ENCODE measurements at regions not wholly inside any gene's neighbourhood (a gene's known extent, or its start where the extent isn't known, plus 50 kb on each side); places are given as distances from the start of the nearest gene placed in this dataset.
"Not testable (repeated sequence)": the region's sequence is repeated elsewhere in the genome, so short reads cannot be mapped to it uniquely, and the experiment has no call there.

GRCh38 chr12:86389949-86390348 lies 133.8 kb upstream of the MGAT4C start:
- Histone ChIP-seq H3K27ac (ENCODE audit: control insufficient read depth, insufficient read depth, low read length) (no peak overlapping the region), H3K4me3 (ENCODE audit: control insufficient read depth in 2 of 3, extremely low read depth in 1 of 3, insufficient read depth in 2 of 3, low read depth in 1 of 3, low read length in 3 of 3) (no peak overlapping the region), H4K20me1 (ENCODE audit: control insufficient read depth, extremely low read depth, insufficient read depth, low read length) (no peaks in the 10 kb centered on the region), H3K4me1 (ENCODE audit: control insufficient read depth, extremely low read depth, insufficient read depth, low read length) (no peaks in the 10 kb centered on the region), H3K4me2 (ENCODE audit: control insufficient read depth, extremely low read depth, insufficient read depth, low read depth, low read length) (no peak overlapping the region), H3K27me3 (ENCODE audit: control insufficient read depth, extremely low read depth, insufficient read depth, low read length) (no peaks in the 10 kb centered on the region), H3K9ac (ENCODE audit: control insufficient read depth, extremely low read depth, insufficient read depth, low read length) (no peak overlapping the region), H2AFZ (ENCODE audit: control insufficient read depth, low read length) (no peak overlapping the region), H3K36me3 (ENCODE audit: control insufficient read depth in 2 of 2, extremely low read depth in 1 of 2, insufficient read depth in 2 of 2, low read length in 2 of 2) (no peaks in the 10 kb centered on the region), H3K9me3 (ENCODE audit: control insufficient read depth, low read depth, low read length) (no peaks in the 10 kb centered on the region), H3K9me1 (ENCODE audit: control insufficient read depth, extremely low read depth, insufficient read depth, low read length) (no peaks in the 10 kb centered on the region), H3K79me2 (ENCODE audit: control insufficient read depth, insufficient read depth, low read length) (no peaks in the 10 kb centered on the region)
- TF ChIP-seq CTCF (optimal IDR thresholded peaks at IDR 0.05 in 1 of 3, IDR thresholded peaks at IDR 0.05 in 1 of 3, conservative IDR thresholded peaks at IDR 0.05 in 1 of 3; ENCODE audit: extremely low read depth in 1 of 3, insufficient read depth in 2 of 3, low read length in 3 of 3) (no peak), EZH2 (IDR thresholded peaks at IDR 0.05; ENCODE audit: low read length) (no peak)
- no peak for FAIRE-seq
- dilution Hi-C loops (cut with MboI; ENCODE audit: extremely low pct_ligation_motif_present, low sequenced_read_pairs), result no loop called here
- DNase-seq (ENCODE audit: low read depth, low spot score), result no peak

GRCh38 chr12:86387591-86388145 lies 131.5 kb upstream of the MGAT4C start:
- no peak overlapping the region for H3K4me3 ChIP-seq (ENCODE audit: control insufficient read depth in 2 of 3, extremely low read depth in 1 of 3, insufficient read depth in 2 of 3, low read depth in 1 of 3, low read length in 3 of 3)
- H3K79me2 ChIP-seq (ENCODE audit: control insufficient read depth, insufficient read depth, low read length), result no peaks in the 10 kb centered on the region
- no peaks in the 10 kb centered on the region for H4K20me1 ChIP-seq (ENCODE audit: control insufficient read depth, extremely low read depth, insufficient read depth, low read length)
- no peak overlapping the region for H2AFZ ChIP-seq (ENCODE audit: control insufficient read depth, low read length)
- dilution Hi-C loops (cut with MboI; ENCODE audit: extremely low pct_ligation_motif_present, low sequenced_read_pairs), result no loop called here
- no peaks in the 10 kb centered on the region for H3K4me1 ChIP-seq (ENCODE audit: control insufficient read depth, extremely low read depth, insufficient read depth, low read length)
- no peak for DNase-seq (ENCODE audit: low read depth, low spot score)
- TF ChIP-seq EZH2 (IDR thresholded peaks at IDR 0.05; ENCODE audit: low read length) (no peak), CTCF (optimal IDR thresholded peaks at IDR 0.05 in 1 of 3, IDR thresholded peaks at IDR 0.05 in 1 of 3, conservative IDR thresholded peaks at IDR 0.05 in 1 of 3; ENCODE audit: extremely low read depth in 1 of 3, insufficient read depth in 2 of 3, low read length in 3 of 3) (no peak)
- H3K9me3 ChIP-seq (ENCODE audit: control insufficient read depth, low read depth, low read length), result no peaks in the 10 kb centered on the region
- no peaks in the 10 kb centered on the region for H3K27me3 ChIP-seq (ENCODE audit: control insufficient read depth, extremely low read depth, insufficient read depth, low read length)
- FAIRE-seq, result no peak
- H3K9ac ChIP-seq (ENCODE audit: control insufficient read depth, extremely low read depth, insufficient read depth, low read length), result no peak overlapping the region
- H3K36me3 ChIP-seq (ENCODE audit: control insufficient read depth in 2 of 2, extremely low read depth in 1 of 2, insufficient read depth in 2 of 2, low read length in 2 of 2), result no peaks in the 10 kb centered on the region
- no peaks in the 10 kb centered on the region for H3K9me1 ChIP-seq (ENCODE audit: control insufficient read depth, extremely low read depth, insufficient read depth, low read length)
- no peak overlapping the region for H3K27ac ChIP-seq (ENCODE audit: control insufficient read depth, insufficient read depth, low read length)
- no peak overlapping the region for H3K4me2 ChIP-seq (ENCODE audit: control insufficient read depth, extremely low read depth, insufficient read depth, low read depth, low read length)

GRCh38 chr12:86383759-86384158 lies 127.6 kb upstream of the MGAT4C start:
- dilution Hi-C loops (cut with MboI; ENCODE audit: extremely low pct_ligation_motif_present, low sequenced_read_pairs); FAIRE-seq; H3K4me3 ChIP-seq (ENCODE audit: control insufficient read depth in 2 of 3, extremely low read depth in 1 of 3, insufficient read depth in 2 of 3, low read depth in 1 of 3, low read length in 3 of 3); H3K27ac ChIP-seq (ENCODE audit: control insufficient read depth, insufficient read depth, low read length); DNase-seq (ENCODE audit: low read depth, low spot score); H3K9me1 ChIP-seq (ENCODE audit: control insufficient read depth, extremely low read depth, insufficient read depth, low read length); H3K36me3 ChIP-seq (ENCODE audit: control insufficient read depth in 2 of 2, extremely low read depth in 1 of 2, insufficient read depth in 2 of 2, low read length in 2 of 2); H2AFZ ChIP-seq (ENCODE audit: control insufficient read depth, low read length); H3K9ac ChIP-seq (ENCODE audit: control insufficient read depth, extremely low read depth, insufficient read depth, low read length); H3K4me2 ChIP-seq (ENCODE audit: control insufficient read depth, extremely low read depth, insufficient read depth, low read depth, low read length); H3K79me2 ChIP-seq (ENCODE audit: control insufficient read depth, insufficient read depth, low read length); H4K20me1 ChIP-seq (ENCODE audit: control insufficient read depth, extremely low read depth, insufficient read depth, low read length); H3K4me1 ChIP-seq (ENCODE audit: control insufficient read depth, extremely low read depth, insufficient read depth, low read length); H3K9me3 ChIP-seq (ENCODE audit: control insufficient read depth, low read depth, low read length); H3K27me3 ChIP-seq (ENCODE audit: control insufficient read depth, extremely low read depth, insufficient read depth, low read length): not testable (repeated sequence)

All from keratinocyte (primary cell).